ENCODE measurements at regions not wholly inside any gene's neighbourhood (a gene's known extent, or its start where the extent isn't known, plus 50 kb on each side); places are given as distances from the start of the nearest gene placed in this dataset.

DNA sequence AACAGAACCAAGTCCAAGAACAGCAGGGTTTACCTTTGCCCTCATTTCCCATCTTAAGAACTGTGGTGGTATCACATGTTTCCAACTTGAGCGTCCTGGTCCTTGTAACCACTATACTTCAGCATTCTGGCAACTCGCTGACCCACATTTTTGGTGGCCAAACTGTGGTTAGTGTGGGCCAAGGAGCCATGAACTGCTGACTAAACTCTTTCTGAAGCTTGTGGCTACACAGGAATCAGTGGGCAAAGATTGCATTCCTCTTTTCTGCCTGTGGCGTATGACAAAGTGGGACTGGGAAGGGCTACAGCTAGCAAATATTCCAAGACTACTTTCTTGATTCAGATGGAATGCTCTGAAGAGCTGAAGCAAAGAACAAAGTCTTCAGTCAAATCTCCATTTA lies 106.3 kb upstream of the MID1 start:
- no peaks in the 10 kb centered on the region for H3K9me3 Mint-ChIP-seq
- no peaks in the 10 kb centered on the region for H3K4me1 Mint-ChIP-seq
- ATAC-seq, result no peak
- no peak overlapping the region for H3K4me3 Mint-ChIP-seq
- H3K27me3 Mint-ChIP-seq, result no peaks in the 10 kb centered on the region
- H3K27ac Mint-ChIP-seq, result no peak overlapping the region
- no peaks in the 10 kb centered on the region for H3K36me3 Mint-ChIP-seq

GRCh38 chrX:10728806-10729389 lies 108.5 kb upstream of the MID1 start:
- H3K4me3 Mint-ChIP-seq, result no peak overlapping the region
- no peaks in the 10 kb centered on the region for H3K36me3 Mint-ChIP-seq
- no peak for ATAC-seq
- no peaks in the 10 kb centered on the region for H3K27me3 Mint-ChIP-seq
- H3K9me3 Mint-ChIP-seq, result no peaks in the 10 kb centered on the region
- H3K27ac Mint-ChIP-seq, result no peak overlapping the region
- no peaks in the 10 kb centered on the region for H3K4me1 Mint-ChIP-seq

DNA sequence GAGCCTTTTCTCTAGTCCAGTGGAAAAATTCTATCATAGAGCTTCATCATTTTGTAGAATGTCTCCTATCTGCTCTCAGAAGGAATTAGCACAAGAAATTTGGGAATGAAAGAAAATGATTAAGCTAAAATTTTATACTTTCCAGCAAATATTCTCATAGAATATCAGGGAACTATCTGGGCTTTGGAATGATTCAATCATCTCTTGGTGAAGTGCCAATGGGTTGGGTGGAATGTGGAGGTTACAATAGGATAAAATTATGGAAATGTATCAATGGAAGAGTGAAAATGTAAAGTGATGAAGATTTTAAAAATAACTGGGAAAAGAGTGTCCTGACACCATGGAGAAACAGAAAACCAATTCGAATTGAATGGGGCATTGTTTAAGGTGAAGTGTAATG lies 119.0 kb upstream of the MID1 start:
- H3K4me3 Mint-ChIP-seq, result no peak overlapping the region
- H3K9me3 Mint-ChIP-seq, result no peaks in the 10 kb centered on the region
- no peak for ATAC-seq
- no peaks in the 10 kb centered on the region for H3K36me3 Mint-ChIP-seq
- no peak overlapping the region for H3K27ac Mint-ChIP-seq
- H3K27me3 Mint-ChIP-seq, result peaks cover 11% of the 10 kb centered on the region
- H3K4me1 Mint-ChIP-seq, result no peaks in the 10 kb centered on the region

DNA sequence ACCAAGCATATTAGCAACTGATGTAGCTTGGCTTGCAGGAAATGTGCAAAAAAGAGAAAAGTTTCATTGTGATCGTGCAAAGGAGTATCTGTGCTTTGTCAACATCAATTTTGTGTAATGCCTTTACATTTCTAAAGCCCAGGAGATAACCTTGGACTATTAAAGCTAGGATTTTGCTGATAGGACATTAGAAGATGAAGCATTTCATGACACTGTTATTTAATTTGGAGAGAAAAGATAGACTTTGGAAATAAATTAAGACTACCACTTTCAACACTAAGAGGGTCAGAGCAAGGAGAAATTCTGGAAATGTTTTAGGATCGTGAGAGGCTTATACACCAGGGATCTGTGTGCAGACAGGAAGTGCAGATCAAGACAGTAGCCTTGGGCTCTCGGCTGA lies 120.6 kb upstream of the MID1 start:
- peaks cover 11% of the 10 kb centered on the region for H3K27me3 Mint-ChIP-seq
- no peak overlapping the region for H3K4me3 Mint-ChIP-seq
- no peak for ATAC-seq
- no peaks in the 10 kb centered on the region for H3K4me1 Mint-ChIP-seq
- no peaks in the 10 kb centered on the region for H3K9me3 Mint-ChIP-seq
- H3K27ac Mint-ChIP-seq, result no peak overlapping the region
- H3K36me3 Mint-ChIP-seq, result no peaks in the 10 kb centered on the region

DNA sequence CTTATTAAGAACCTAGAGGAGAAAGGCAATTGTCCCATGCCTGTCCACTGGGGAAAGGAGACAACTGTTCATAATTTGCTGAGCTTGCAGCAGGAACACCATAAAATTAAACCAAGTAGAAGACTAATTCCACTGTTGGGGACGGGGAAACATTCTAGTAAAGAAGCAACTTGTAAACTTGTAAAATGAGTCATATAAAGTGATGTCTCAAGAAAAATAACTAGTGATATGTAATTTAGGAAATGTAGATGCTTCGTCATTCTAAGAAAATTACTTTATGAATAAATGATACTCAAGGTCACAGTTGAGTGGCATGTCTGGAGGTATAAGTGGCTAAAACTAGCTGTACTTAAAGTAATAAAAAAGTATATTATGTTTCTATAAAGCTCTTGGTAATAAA lies 121.2 kb upstream of the MID1 start:
- no peak overlapping the region for H3K27ac Mint-ChIP-seq
- H3K36me3 Mint-ChIP-seq, result no peaks in the 10 kb centered on the region
- no peak overlapping the region for H3K4me3 Mint-ChIP-seq
- H3K9me3 Mint-ChIP-seq, result no peaks in the 10 kb centered on the region
- H3K27me3 Mint-ChIP-seq, result peaks cover 11% of the 10 kb centered on the region
- no peaks in the 10 kb centered on the region for H3K4me1 Mint-ChIP-seq
- no peak for ATAC-seq

DNA sequence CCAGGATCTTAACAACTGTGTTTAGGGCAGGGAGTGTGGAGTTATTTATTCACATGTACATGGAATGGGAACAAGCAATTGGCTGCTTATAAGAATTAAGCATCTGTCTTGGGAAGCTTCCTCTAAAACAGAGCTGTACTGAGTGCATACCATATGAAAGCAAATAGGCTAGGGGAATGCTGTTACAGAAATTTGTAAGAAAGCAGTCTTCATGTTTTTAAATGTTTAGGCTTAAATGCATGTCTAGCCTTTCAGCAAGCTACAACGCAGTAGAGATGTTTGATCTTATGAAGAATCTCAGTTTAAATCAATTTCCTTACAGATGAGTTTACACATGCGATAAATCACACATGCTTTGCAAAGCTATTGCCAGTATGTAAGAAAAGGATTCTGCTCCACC lies 123.1 kb upstream of the MID1 start:
- no peaks in the 10 kb centered on the region for H3K27me3 Mint-ChIP-seq
- H3K4me1 Mint-ChIP-seq, result no peaks in the 10 kb centered on the region

DNA sequence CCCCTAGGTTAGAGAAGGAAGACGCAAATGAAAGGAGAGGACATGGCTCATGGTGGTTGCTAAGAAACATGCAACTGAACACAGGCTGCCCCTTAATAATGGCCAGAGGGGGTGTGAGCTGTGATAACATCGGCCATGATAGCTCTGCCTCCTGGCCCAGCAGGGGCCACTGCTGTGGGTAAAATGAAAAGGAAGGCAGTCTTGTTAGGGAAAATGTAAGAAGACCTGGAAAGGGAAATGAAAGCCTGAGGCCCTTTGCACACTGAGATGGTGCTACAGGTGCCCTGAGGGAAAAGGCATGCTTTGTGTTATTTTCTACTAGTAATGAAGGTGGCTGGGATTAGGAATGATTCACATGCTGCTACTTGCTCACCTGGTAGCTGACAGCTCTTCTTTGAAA lies 123.6 kb upstream of the MID1 start:
- no peak overlapping the region for H3K27ac Mint-ChIP-seq

More for the DNA sequence above, 123.1 kb upstream of the MID1 start:
- ATAC-seq, result no peak
- H3K36me3 Mint-ChIP-seq, result no peaks in the 10 kb centered on the region
- no peak overlapping the region for H3K4me3 Mint-ChIP-seq
- no peaks in the 10 kb centered on the region for H3K9me3 Mint-ChIP-seq
- H3K27ac Mint-ChIP-seq, result no peak overlapping the region

GRCh38 chrX:10747975-10748374 lies 127.6 kb upstream of the MID1 start:
- Mint-ChIP-seq H3K9me3 (no peaks in the 10 kb centered on the region), H3K36me3 (no peaks in the 10 kb centered on the region), H3K4me3 (no peak overlapping the region), H3K4me1 (no peaks in the 10 kb centered on the region), H3K27me3 (no peaks in the 10 kb centered on the region), H3K27ac (no peak overlapping the region)
- ATAC-seq, result no peak

More for the DNA sequence above, 123.6 kb upstream of the MID1 start:
- H3K36me3 Mint-ChIP-seq, result no peaks in the 10 kb centered on the region
- H3K9me3 Mint-ChIP-seq, result no peaks in the 10 kb centered on the region
- ATAC-seq, result no peak
- no peaks in the 10 kb centered on the region for H3K4me1 Mint-ChIP-seq
- no peaks in the 10 kb centered on the region for H3K27me3 Mint-ChIP-seq
- H3K4me3 Mint-ChIP-seq, result no peak overlapping the region

DNA sequence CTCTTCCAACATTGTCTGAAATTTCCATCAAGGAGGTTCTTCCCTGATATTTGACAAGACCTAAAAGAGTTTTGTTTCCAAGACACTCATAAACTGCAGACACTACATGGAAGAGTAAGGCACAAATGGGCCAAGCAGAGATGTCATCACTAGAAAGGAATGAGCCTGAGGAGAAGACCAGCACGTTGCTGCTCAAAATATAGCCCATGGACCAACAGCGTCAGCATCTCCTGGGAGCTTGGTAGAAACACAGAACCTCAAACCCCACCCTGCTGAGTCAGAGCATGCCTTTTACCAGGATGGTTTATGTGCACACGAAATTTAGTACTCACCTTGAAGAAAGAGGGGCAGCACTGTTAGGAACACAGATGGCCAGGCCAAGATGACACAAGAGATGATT lies 128.7 kb upstream of the MID1 start:
- no peaks in the 10 kb centered on the region for H3K9me3 Mint-ChIP-seq
- H3K4me3 Mint-ChIP-seq, result no peak overlapping the region
- no peaks in the 10 kb centered on the region for H3K36me3 Mint-ChIP-seq
- no peaks in the 10 kb centered on the region for H3K27me3 Mint-ChIP-seq
- ATAC-seq, result no peak
- H3K27ac Mint-ChIP-seq, result no peak overlapping the region
- H3K4me1 Mint-ChIP-seq, result no peaks in the 10 kb centered on the region

DNA sequence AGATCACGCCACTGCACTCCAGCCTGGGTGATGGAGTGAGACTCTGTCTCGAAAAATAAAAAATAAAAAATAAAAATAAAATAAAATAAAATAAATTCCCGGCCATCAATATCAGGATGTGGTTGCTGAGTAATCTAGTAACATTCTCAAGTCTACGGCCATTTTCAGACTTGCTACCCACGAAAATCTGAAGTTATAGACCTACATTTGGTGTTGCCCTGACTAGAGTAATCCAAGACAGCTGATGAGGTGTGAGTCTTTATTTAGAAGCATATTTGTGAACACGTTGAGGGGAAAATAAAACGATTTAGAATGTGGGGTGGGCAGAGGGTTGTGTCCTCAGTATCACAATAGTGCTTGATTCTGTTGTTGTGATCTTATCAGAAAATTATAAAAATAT lies 130.2 kb upstream of the MID1 start:
- no peaks in the 10 kb centered on the region for H3K9me3 Mint-ChIP-seq
- no peak for ATAC-seq
- H3K27ac Mint-ChIP-seq, result no peak overlapping the region
- H3K27me3 Mint-ChIP-seq, result no peaks in the 10 kb centered on the region
- no peaks in the 10 kb centered on the region for H3K4me1 Mint-ChIP-seq
- H3K36me3 Mint-ChIP-seq, result no peaks in the 10 kb centered on the region
- no peak overlapping the region for H3K4me3 Mint-ChIP-seq

GRCh38 chrX:10753116-10753515 lies 132.7 kb upstream of the MID1 start:
- Mint-ChIP-seq H3K27me3 (no peaks in the 10 kb centered on the region), H3K36me3 (no peaks in the 10 kb centered on the region), H3K4me3 (no peak overlapping the region), H3K9me3 (no peaks in the 10 kb centered on the region), H3K4me1 (no peaks in the 10 kb centered on the region), H3K27ac (no peak overlapping the region)
- no peak for ATAC-seq

DNA sequence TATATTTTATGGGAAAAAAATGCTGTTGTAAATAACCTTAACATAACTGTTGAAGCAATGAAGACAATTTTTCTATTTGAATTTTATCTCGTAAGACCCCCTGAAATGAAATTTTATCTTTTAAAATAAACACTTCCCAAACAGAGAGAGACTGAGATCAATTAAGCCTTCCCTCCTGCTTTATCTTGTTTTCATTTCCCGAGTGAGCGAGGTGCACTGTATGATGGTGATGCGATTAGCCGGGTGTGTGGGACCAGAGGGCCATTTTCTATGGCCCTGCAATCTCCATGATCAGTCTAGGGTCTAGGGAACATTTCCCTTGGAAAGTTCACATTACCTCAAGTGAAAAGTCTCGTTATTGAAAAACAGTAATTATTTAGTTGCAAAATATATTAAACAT lies 134.1 kb upstream of the MID1 start:
- Mint-ChIP-seq H3K27me3 (no peaks in the 10 kb centered on the region), H3K36me3 (no peaks in the 10 kb centered on the region), H3K27ac (no peak overlapping the region), H3K9me3 (no peaks in the 10 kb centered on the region), H3K4me3 (no peak overlapping the region), H3K4me1 (no peaks in the 10 kb centered on the region)
- ATAC-seq, result no peak

DNA sequence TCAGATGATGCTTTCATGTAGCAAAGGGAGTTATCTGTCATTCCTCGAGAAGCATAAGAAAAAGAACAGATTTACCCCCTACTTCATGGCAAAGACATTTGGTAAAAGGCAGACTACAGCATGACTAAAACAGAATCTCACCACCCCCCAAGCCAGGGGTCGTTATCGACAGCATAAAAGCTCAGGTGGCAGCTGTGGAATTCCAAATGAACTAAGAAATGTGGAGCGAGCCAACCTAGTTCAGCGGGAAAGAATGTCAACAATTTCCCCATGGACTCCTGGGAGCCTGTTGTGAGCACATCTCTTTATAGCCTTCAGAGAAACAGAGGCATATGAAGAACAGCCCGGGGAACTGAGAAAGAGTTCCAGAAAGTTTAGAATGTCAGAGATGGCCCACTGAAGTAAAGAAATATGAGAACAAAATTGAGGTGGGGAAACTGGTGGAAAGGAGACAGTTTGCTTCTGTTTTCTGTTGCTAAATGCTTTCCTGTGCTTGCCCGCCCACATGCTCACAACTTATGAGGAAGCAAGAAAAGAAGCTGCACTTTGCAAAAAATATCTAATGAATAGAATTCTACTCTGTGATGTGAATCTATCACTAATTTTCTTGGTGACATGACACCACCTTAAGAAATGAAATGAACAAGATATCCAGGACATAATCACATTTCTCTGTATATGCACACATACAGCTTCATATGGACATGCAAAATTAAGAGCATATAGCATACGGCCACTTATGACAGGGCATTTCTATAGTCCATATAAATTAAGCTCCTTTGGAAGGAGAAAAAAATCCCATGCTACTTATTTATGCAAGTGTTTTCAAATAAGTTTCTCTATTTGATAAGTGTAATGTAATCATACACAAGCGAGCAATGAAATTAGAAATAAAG lies 135.3 kb upstream of the MID1 start:
- Mint-ChIP-seq H3K4me1 (no peaks in the 10 kb centered on the region), H3K4me3 (no peak overlapping the region)

DNA sequence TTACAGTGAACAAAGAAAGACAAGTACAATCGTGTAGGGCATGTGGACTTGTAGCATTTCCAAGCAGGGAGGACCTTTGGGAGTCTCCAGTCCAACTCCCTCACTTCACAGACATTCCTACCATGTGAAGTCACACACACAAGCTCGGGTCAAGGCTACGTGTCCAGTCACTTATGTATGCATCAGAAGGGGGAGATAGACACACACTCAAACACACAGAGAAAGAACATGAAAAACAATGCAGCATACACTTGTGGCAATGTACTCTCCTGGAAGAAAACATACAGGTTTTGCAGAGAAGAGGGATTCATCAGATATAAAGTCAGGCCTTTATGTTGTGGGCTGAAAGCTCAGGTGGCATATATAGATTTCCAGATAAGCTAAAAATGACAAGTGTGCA lies 136.1 kb upstream of the MID1 start:
- Mint-ChIP-seq H3K27me3 (no peaks in the 10 kb centered on the region), H3K36me3 (no peaks in the 10 kb centered on the region), H3K4me3 (no peak overlapping the region), H3K4me1 (no peaks in the 10 kb centered on the region), H3K9me3 (no peaks in the 10 kb centered on the region), H3K27ac (no peak overlapping the region)
- no peak for ATAC-seq

More for the DNA sequence above, 135.3 kb upstream of the MID1 start:
- Mint-ChIP-seq H3K9me3 (no peaks in the 10 kb centered on the region), H3K27ac (no peak overlapping the region), H3K36me3 (no peaks in the 10 kb centered on the region), H3K27me3 (no peaks in the 10 kb centered on the region)
- ATAC-seq, result no peak

- H3K4me3 Mint-ChIP-seq, result no peak overlapping the region
- no peaks in the 10 kb centered on the region for H3K9me3 Mint-ChIP-seq
- no peaks in the 10 kb centered on the region for H3K36me3 Mint-ChIP-seq
- no peaks in the 10 kb centered on the region for H3K27me3 Mint-ChIP-seq
- no peak overlapping the region for H3K27ac Mint-ChIP-seq
- ATAC-seq, result no peak
- no peaks in the 10 kb centered on the region for H3K4me1 Mint-ChIP-seq
Observed at GRCh38 chrX:10759141-10759799, 138.9 kb upstream of the MID1 start.

- H3K9me3 Mint-ChIP-seq, result no peaks in the 10 kb centered on the region
- H3K36me3 Mint-ChIP-seq, result no peaks in the 10 kb centered on the region
- peaks cover 9% of the 10 kb centered on the region for H3K27me3 Mint-ChIP-seq
- no peak overlapping the region for H3K27ac Mint-ChIP-seq
- H3K4me3 Mint-ChIP-seq, result no peak overlapping the region
- no peak for ATAC-seq
- H3K4me1 Mint-ChIP-seq, result no peaks in the 10 kb centered on the region
Observed at GRCh38 chrX:10761447-10761846, 141.1 kb upstream of the MID1 start.
